ENCODE measurements at regions not wholly inside any gene's neighbourhood (a gene's known extent, or its start where the extent isn't known, plus 50 kb on each side); places are given as distances from the start of the nearest gene placed in this dataset.
A peak's percentile ranks its signal among the peaks of the same experiment; 100 is the strongest.

GRCh38 chr16:72284042-72284789 lies 112.3 kb upstream of the PMFBP1 start:
- no peak for DNase-seq (ENCODE audit: low read depth)

DNA sequence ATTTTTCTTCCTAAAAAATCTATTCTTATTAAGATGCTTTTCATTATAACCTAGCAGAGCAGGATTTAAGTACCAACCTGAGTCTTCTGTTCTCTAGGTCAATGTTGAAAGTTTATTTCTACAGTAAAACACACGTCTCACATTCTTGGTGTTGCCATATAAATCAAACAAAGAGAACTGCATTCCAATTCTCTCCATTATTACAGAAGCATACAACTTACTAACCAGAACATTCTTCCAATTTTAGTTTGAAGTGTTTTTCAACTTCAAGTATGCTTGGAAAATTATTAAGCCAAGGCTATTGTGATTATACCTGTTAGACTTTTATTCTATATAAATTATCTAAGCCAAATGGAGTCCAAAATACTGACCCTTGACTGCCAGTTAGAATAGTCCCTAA lies 110.4 kb upstream of the PMFBP1 start:
- DNase-seq (ENCODE audit: low read depth), result no peak

GRCh38 chr16:72278301-72278700 lies 106.3 kb upstream of the PMFBP1 start:
- no peak for DNase-seq (ENCODE audit: low read depth)

- no peak for DNase-seq (ENCODE audit: low read depth)
These were observed 105.8 kb upstream of the PMFBP1 start for GRCh38 chr16:72277749-72278148.

DNA sequence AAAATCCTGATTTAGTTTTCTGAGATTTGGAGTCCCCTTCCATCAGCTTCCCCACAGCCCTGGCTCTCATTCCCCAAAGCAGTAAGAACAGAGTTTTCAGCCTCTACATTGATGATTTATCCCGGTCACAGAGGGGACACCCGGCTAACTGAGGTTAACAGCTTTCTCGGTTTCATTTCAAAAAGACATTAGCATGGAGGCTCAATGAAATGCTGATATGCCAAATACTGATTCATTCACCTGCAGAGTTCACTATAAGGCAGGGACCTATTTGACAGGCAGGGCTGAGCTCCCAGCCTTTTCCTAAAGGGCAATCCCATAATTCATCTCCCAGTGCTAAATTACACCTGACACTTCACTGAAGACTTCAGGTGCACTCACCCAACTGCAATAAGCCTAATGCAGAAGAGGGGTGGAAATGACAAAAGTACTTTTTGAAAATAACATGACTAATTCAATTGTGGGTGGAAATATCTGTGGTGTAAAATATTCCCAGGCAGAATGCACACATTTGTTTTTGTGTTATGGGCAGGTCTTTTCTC lies 99.8 kb upstream of the PMFBP1 start:
- no peak for DNase-seq (ENCODE audit: low read depth)

DNA sequence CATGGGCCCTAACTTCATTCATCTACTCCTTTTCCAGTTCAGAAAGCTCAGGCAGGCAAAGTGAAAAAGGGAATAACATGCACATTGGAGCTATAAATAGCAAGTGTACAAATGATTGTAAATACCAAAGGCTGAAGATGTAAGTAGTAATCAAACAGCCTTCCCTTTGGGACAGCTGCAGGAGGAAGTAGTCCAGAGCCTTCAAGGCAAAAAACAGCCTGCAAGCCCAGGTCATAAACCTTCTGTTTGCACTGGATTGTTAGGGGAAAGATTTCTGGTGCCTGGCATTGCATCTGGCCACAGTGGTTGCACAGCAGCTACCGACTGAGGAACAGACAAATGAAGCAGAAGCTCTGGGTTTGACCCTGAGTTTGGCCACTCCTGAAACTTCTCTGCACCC lies 98.6 kb upstream of the PMFBP1 start:
- peak; percentile 9 for DNase-seq (ENCODE audit: low read depth)

DNA sequence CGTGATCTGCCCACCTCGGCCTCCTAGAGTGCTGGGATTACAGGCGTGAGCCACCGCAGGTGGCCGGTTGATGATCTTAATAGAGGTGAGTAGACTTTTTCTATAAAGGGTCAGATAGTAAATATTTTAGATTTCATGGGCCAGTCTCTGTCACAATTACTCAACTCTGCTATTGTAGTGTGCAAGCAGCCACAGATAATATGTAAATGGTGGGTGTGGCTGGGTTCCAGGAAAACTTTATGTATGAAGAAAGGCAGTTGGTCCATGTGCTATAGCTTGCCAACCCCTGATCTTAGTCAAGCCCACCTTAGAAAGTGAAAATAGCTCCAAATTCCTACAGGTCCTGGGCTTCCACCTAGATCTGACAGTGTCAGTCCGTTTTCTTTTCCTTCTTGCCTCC lies 94.9 kb upstream of the PMFBP1 start:
- no peak for DNase-seq (ENCODE audit: low read depth)

- no peak for DNase-seq (ENCODE audit: low read depth)
These were observed 92.8 kb upstream of the PMFBP1 start for GRCh38 chr16:72264771-72265170.

GRCh38 chr16:72262711-72263110 lies 90.8 kb upstream of the PMFBP1 start:
- DNase-seq (ENCODE audit: low read depth), result no peak

DNA sequence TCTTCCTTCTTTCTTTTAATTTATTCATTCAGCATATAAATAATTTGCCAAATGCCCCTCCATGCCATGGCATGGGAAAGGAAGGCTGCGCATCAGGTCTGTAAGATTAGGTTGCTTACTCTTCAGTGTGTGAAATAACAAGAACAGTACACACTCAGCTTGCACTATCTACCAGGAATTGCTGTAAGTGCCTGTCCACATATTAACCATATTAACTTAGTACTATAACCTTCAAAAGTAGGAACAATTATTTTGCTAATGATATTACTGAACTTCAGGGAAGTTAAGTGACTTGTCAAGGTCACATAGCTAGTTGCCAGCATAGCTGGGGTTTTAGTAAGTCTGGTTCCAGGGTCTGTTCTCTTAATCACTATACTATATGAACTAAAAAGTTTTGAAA lies 89.2 kb upstream of the PMFBP1 start:
- DNase-seq (ENCODE audit: low read depth), result no peak

- DNase-seq (ENCODE audit: low read depth), result peak; percentile 7
These were observed 84.6 kb upstream of the PMFBP1 start for GRCh38 chr16:72256398-72257066.

GRCh38 chr16:72255786-72256185 lies 83.8 kb upstream of the PMFBP1 start:
- DNase-seq (ENCODE audit: low read depth), result no peak

DNA sequence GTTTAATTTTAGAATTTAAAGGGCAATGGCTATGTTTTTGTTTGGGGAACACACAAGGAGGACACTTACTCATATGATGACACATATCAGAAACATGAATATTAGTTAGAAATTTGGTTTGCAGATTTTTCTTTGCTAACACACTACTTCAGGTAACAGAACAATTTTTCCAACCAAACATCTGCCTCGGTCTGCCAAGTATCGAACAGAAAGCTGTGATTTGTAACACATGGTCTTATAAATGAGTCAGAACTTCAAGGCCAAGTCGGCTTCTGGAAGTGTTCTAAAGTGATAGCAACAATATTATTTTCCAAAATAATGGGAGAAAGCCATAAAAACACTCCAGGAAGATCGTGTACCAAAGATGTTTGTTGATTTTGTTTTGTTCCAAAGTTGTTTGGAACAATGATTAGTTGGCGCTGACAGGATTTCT lies 75.9 kb upstream of the PMFBP1 start:
- peak; percentile 7 for DNase-seq (ENCODE audit: low read depth)

GRCh38 chr16:72246423-72246822 lies 74.5 kb upstream of the PMFBP1 start:
- no peak for DNase-seq (ENCODE audit: low read depth)

DNA sequence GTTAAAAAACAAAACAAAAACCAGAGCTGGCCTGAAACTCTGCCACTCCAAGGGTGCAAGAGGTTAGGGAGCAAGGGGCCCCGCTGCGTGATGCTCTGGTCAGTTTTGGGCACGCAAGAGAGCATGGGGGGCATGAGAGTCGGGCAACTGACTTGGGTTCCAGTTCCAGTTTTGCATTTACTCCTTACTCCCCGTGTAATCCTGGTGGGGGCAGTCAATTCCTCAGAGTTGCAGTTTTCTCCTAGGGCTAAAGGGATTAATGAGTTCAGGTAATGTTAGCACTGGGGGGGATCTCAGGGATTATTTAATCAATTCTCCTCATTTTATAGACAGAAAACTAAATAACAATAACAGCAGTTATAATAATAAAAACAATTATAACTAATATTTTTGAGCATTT lies 72.9 kb upstream of the PMFBP1 start:
- no peak for DNase-seq (ENCODE audit: low read depth)

GRCh38 chr16:72243621-72244020 lies 71.7 kb upstream of the PMFBP1 start:
- no peak for DNase-seq (ENCODE audit: low read depth)

DNA sequence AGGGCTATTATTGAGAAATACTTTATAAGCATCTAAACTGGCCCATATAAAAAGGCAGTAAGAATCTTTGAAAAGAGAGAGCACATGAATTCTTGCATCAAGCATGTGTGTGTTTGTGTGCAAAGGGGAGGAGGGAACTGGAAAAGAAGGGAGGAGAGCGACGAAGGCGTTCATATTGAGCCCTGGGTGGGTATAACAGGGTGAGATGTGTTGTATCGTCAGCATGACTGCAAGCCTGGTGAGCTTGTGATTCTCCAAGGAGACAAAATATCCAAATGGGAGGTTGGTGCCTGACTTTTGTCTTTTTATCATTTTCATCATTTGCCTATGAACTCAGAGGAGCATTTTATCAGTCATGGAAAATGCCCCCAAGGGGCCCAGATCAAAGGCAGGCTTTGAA lies 70.8 kb upstream of the PMFBP1 start:
- DNase-seq (ENCODE audit: low read depth), result no peak

GRCh38 chr16:72241930-72242329 lies 70.0 kb upstream of the PMFBP1 start:
- peak; percentile 61 for DNase-seq (ENCODE audit: low read depth)

DNA sequence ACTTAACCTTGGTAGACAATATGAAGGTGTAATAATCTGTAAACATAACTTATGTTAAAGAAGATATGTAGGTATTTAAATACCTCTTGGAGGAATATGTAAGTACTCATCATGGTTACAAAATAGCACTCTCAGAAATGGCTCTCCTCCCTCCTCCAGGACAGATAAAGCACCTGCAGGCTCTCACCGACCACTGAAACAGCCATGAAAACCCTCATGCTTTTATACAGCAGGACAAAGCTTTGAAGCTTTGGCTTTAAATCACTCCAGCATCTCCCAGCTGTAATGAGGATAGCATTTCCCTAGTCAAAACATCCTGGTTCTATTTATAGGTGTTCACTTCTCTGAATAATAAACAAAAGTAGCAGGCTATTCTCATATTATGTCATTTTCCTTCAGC lies 69.1 kb upstream of the PMFBP1 start:
- no peak for DNase-seq (ENCODE audit: low read depth)

DNA sequence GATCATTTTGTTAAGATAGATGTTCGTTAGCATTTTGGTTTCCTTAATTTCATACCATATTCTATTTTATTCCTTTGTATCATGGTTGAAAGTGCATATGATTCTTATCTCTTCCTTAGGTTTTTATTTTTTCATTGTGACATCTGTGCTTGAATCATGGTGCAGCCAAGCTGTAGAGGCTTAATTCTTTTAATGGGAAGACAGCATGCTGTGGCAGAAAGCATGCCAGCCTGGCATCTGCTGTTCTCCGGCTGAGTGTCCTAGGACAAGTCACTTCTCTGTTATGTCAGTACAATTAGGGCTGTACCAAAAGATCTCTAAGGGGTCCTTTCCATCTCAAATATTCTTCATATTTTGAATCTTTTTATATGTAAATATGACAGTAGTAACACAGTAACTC lies 68.5 kb upstream of the PMFBP1 start:
- no peak for DNase-seq (ENCODE audit: low read depth)

GRCh38 chr16:72236866-72237265 lies 64.9 kb upstream of the PMFBP1 start:
- DNase-seq (ENCODE audit: low read depth), result no peak

GRCh38 chr16:72234387-72234786 lies 62.4 kb upstream of the PMFBP1 start:
- DNase-seq (ENCODE audit: low read depth), result no peak

- no peak for DNase-seq (ENCODE audit: low read depth)
These were observed 56.1 kb upstream of the PMFBP1 start for GRCh38 chr16:72228014-72228413.

Data from myocyte (in vitro differentiated cells).